OCI-LY1 (cell line): ENCODE measurements at regions not wholly inside any gene's neighbourhood (a gene's known extent, or its start where the extent isn't known, plus 50 kb on each side); places are given as distances from the start of the nearest gene placed in this dataset.

Experiments
- H2AFZ ChIP-seq: fragments of 200-600 bp; sonication (generic), shearing (Covaris generic); 2 replicates; pipeline ENCODE4 v1.6.0; 2014; ENCODE audit warnings: antibody characterized with exemption, mild to moderate bottlenecking, low read length
- H3F3A ChIP-seq: fragments of 200-600 bp; sonication (generic), shearing (Covaris generic); 2 replicates; pipeline ENCODE4 v1.6.0; 2014; ENCODE audit warnings: mild to moderate bottlenecking, antibody characterized with exemption, low read length, moderate library complexity; ENCODE audit not compliant: insufficient read depth
- H3K27ac ChIP-seq: fragments of 200-600 bp; sonication (generic); 2 replicates; pipeline ENCODE4 v1.5.1; 2014; ENCODE audit warnings: low read length, mixed run types, mild to moderate bottlenecking, low read depth; ENCODE audit not compliant: poor library complexity, severe bottlenecking
- H3K27me3 ChIP-seq: fragments of 200-600 bp; sonication (generic); 2 replicates; pipeline ENCODE4 v1.6.0; 2014; ENCODE audit warnings: antibody characterized with exemption, mild to moderate bottlenecking, low read length, moderate library complexity; ENCODE audit not compliant: insufficient read depth
- H3K36me3 ChIP-seq: fragments of 200-600 bp; sonication (generic); 2 replicates; pipeline ENCODE4 v1.6.1; 2014; ENCODE audit warnings: mild to moderate bottlenecking, antibody characterized with exemption, low read length, moderate library complexity, mixed read lengths; ENCODE audit not compliant: insufficient read depth
- H3K4me1 ChIP-seq: fragments of 200-600 bp; sonication (generic); 2 replicates; pipeline ENCODE4 v1.5.1; 2014; ENCODE audit warnings: mild to moderate bottlenecking, low read length, moderate library complexity; ENCODE audit not compliant: insufficient read depth, severe bottlenecking
- H3K4me2 ChIP-seq: fragments of 200-600 bp; sonication (generic), shearing (Covaris generic); 2 replicates; pipeline ENCODE4 v1.6.1; 2014; ENCODE audit warnings: low read length
- H3K4me3 ChIP-seq: fragments of 200-600 bp; sonication (generic); 2 replicates; pipeline ENCODE4 v1.5.1; 2014; ENCODE audit warnings: low read length, low read depth, mild to moderate bottlenecking, mixed read lengths; ENCODE audit not compliant: poor library complexity, severe bottlenecking
- H3K79me2 ChIP-seq: fragments of 200-600 bp; shearing (Covaris generic); 2 replicates; pipeline ENCODE4 v1.6.1; 2016; ENCODE audit warnings: mixed run types, low read length, mixed read lengths; ENCODE audit not compliant: insufficient read depth
- H3K9ac ChIP-seq: fragments of 200-600 bp; sonication (generic), shearing (Covaris generic); 2 replicates; pipeline ENCODE4 v1.6.1; 2014; ENCODE audit warnings: mild to moderate bottlenecking, low read length, mixed read lengths
- H3K9me2 ChIP-seq: fragments of 200-600 bp; sonication (generic), shearing (Covaris generic); 2 replicates; pipeline ENCODE4 v1.6.1; 2014; ENCODE audit warnings: low read depth, mild to moderate bottlenecking, low read length, mixed read lengths
- H3K9me3 ChIP-seq: fragments of 200-600 bp; shearing (Covaris generic); 2 replicates; pipeline ENCODE4 v1.6.1; 2014; ENCODE audit warnings: low read length, mixed read lengths
- H4K20me1 ChIP-seq: fragments of 200-600 bp; sonication (generic), shearing (Covaris generic); 2 replicates; pipeline ENCODE4 v1.6.0; 2016; ENCODE audit warnings: mild to moderate bottlenecking, low read length; ENCODE audit not compliant: insufficient read depth
- CTCF ChIP-seq: fragments of 200-600 bp; sonication (generic), shearing (Covaris generic); IDR thresholded peaks from 2 replicates; pipeline ENCODE4 v1.5.1; 2017; ENCODE audit warnings: mild to moderate bottlenecking, antibody characterized with exemption, low read length, moderate library complexity, mixed read lengths
- EZH2 ChIP-seq: fragments of 200-600 bp; sonication (generic), shearing (Covaris generic); IDR thresholded peaks from 2 replicates; pipeline ENCODE4 v1.8.0; 2017; ENCODE audit warnings: borderline replicate concordance, mixed run types, mild to moderate bottlenecking, antibody characterized with exemption, low read length, moderate library complexity, mixed read lengths

GRCh38 chr9:135332979-135333748 is 146.4 kb upstream of the PPP1R26 start:
- no peak overlapping the region for H3K4me2 ChIP-seq
- H3K4me1 ChIP-seq: no peaks in the 10 kb centered on the region
- H3F3A ChIP-seq: no peaks in the 10 kb centered on the region
- H3K27me3 ChIP-seq: 0 out of 2 replicates have a peak, but pooled peaks cover 3% of the 10 kb centered on the region
- no peak overlapping the region for H2AFZ ChIP-seq
- TF ChIP-seq CTCF (no peak), EZH2 (no peak)
- no peaks in the 10 kb centered on the region for H4K20me1 ChIP-seq
- H3K27ac ChIP-seq: no peak overlapping the region
- no peaks in the 10 kb centered on the region for H3K9me2 ChIP-seq
- no peak overlapping the region for H3K9ac ChIP-seq
- no peaks in the 10 kb centered on the region for H3K79me2 ChIP-seq
- H3K4me3 ChIP-seq: no peak overlapping the region
- no peaks in the 10 kb centered on the region for H3K9me3 ChIP-seq
- H3K36me3 ChIP-seq: no peaks in the 10 kb centered on the region

- no peak overlapping the region for H3K9ac ChIP-seq
- no peaks in the 10 kb centered on the region for H3F3A ChIP-seq
- H3K79me2 ChIP-seq: no peaks in the 10 kb centered on the region
- TF ChIP-seq CTCF (no peak), EZH2 (no peak)
- H3K9me3 ChIP-seq: no peaks in the 10 kb centered on the region
- H3K27ac ChIP-seq: no peak overlapping the region
- H4K20me1 ChIP-seq: no peaks in the 10 kb centered on the region
- no peak overlapping the region for H3K4me3 ChIP-seq
- H3K9me2 ChIP-seq: no peaks in the 10 kb centered on the region
- 0 out of 2 replicates have a peak, but pooled peaks cover 3% of the 10 kb centered on the region for H3K27me3 ChIP-seq
- H3K4me1 ChIP-seq: no peaks in the 10 kb centered on the region
- no peak overlapping the region for H2AFZ ChIP-seq
- no peaks in the 10 kb centered on the region for H3K36me3 ChIP-seq
- no peak overlapping the region for H3K4me2 ChIP-seq
These were observed 144.6 kb upstream of the PPP1R26 start for GRCh38 chr9:135334953-135335460.

GRCh38 chr9:135335691-135336181 is 143.8 kb upstream of the PPP1R26 start:
- no peaks in the 10 kb centered on the region for H3K4me1 ChIP-seq
- no peak overlapping the region for H3K4me2 ChIP-seq
- no peaks in the 10 kb centered on the region for H3K36me3 ChIP-seq
- H3K9me2 ChIP-seq: no peaks in the 10 kb centered on the region
- no peaks in the 10 kb centered on the region for H4K20me1 ChIP-seq
- no peaks in the 10 kb centered on the region for H3F3A ChIP-seq
- no peak overlapping the region for H3K27ac ChIP-seq
- no peak overlapping the region for H2AFZ ChIP-seq
- H3K4me3 ChIP-seq: no peak overlapping the region
- no peaks in the 10 kb centered on the region for H3K9me3 ChIP-seq
- no peaks in the 10 kb centered on the region for H3K79me2 ChIP-seq
- H3K9ac ChIP-seq: no peak overlapping the region
- H3K27me3 ChIP-seq: 0 out of 2 replicates have a peak, but pooled peaks cover 3% of the 10 kb centered on the region
- TF ChIP-seq EZH2 (no peak), CTCF (no peak)
